ENCODE measurements at regions not wholly inside any gene's neighbourhood (a gene's known extent, or its start where the extent isn't known, plus 50 kb on each side); places are given as distances from the start of the nearest gene placed in this dataset.
"Not testable (repeated sequence)": the region's sequence is repeated elsewhere in the genome, so short reads cannot be mapped to it uniquely, and the experiment has no call there.

DNA sequence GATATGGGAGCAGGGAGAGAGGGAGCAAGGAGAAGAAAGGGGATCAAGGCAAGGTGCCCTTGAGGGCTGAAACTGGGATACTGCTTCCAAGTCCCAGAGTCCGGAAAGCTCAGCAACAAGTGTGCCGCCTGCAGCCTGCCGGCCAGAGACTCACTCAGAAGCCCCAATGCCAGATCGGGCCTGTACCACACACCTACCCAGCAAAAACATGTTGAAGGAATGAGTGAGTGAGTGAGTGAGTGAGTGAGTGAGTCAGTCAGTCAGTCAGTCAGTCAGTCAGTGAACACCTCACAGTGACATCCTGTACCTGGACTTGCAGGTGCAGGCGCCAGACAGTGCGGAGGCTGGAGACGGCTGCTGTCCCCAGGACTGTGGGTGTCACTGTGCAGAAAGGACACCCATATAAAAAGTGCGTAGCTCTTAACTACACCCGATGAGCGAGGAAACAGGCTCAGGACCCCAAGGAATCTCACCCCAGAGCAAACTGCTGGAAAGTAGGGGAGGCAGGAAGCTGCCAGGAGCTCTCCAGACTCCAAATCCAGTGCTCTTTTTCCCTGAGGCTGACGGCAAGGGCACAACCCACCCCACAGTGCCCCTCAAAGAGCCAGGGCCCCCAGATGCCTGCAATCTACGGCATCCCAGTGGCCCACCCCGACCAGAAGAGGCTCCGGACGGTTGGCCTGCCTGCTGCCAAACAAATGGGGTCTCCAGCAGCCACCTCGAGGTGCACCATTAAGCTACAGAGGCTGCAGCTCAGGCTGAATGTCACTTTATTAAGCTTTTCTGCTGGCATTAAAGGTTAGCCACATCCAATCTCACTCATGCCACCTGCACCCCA lies 261.7 kb downstream of the NPHP4 start:
- no peak for DNase-seq

DNA sequence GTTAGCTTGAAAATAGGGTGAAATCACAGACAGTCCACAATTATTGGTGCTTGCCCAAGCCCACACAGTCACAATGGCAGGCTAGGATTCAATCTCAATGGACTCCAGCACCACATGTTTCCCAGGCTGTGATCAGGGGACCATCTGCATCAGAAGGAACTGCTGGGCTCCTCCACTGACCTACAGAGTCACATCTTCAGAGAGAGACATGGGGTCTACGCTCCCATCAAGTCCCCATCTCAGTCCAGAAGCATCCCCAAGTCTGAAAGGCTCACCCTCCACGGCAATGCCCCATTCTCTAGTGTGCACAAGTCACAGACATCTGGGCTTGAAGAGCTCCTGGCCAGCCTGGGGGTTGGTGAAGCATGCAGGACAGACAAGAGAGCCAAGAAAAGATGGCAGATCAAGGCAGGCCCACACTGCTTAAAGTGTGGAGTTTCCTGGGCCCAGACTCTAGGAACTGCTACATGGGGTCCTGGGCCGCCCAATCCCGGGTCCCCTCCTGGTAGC lies 262.5 kb downstream of the NPHP4 start:
- no peak for DNase-seq

- DNase-seq = no peak
These were observed 263.4 kb downstream of the NPHP4 start for GRCh38 chr1:5728663-5729355.

- no peak for DNase-seq
These were observed 264.2 kb downstream of the NPHP4 start for GRCh38 chr1:5727871-5728643.

- no peak for DNase-seq
These were observed 265.0 kb downstream of the NPHP4 start for GRCh38 chr1:5727191-5727590.

DNA sequence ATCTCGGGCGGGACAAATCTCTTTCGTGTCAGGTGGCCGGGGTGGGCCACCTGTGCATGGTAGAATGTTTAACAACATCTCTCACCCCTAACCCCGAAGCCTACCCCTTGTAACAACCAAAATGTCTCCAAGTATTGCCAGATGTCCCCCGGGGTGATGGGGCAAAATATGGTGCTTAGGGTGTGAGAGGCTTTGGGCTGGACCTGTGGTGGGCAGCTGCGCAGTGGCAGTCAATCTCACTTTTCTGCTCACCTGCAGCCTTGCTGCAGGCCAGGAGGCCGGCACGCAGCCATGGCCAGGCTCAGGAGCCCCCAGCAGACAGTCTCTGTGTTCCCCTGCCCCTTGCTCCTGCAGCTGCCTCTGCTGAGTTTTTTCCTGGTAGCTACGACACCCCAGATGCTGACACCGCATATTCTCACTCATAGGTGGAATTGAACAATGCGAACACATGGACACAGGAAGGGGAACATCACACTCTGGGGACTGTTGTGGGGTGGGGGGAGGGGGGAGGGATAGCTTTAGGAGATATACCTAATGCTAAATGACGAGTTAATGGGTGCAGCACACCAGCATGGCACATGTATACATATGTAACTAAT lies 265.5 kb downstream of the NPHP4 start:
- DNase-seq = not testable (repeated sequence)

DNA sequence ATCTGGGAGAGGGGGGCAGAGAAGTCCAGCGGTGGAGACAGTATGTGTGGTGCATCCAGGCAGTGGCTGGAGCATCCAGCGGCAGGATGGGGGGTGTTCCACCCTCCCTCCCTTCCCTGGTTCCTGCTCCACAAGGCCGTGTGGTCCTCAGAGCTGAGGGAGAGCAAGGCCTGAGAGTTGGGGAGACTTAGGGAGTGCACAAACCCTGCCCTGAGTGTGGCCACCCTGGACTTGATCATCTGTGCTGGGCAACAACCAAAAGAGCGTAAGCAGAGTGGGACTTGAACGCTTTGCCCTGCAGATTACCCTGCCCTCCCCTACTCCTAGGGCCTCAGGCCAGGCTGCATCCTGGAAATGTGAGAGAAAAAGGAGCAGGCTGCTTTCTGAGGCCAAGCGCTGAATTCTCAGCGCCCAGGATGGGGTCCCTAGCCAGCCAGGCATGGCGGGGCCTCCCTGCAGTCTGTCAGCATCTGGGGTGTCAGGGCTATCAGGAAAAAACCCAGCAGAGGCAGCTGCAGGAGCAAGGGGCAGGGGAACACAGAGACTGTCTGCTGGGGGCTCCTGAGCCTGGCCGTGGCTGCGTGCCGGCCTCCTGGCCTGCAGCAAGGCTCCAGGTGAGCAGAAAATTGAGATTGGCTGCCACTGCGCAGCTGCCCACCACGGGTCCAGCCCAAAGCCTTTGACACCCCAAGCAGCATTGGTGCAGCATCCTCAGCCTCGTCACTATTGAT lies 266.2 kb downstream of the NPHP4 start:
- DNase-seq = no peak

DNA sequence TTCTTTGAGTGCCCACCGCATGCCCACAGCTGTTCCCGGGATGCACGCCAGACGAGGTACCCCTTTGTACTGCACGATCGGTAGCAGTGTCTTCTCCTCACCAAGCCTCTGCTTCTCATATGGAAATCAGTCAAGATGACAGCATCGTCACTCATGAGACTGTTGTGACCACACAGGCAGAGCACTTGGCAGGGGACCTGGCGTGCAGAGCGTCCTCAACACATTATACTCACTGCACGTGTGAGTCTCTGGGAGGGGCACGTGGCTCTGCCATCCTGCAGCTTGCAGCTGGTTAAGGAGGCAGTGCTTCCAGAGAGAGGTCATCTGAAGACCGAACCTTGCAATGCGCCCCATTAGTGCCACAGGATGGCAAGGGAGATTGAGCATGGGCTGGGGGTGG lies 266.8 kb downstream of the NPHP4 start:
- DNase-seq = no peak

DNA sequence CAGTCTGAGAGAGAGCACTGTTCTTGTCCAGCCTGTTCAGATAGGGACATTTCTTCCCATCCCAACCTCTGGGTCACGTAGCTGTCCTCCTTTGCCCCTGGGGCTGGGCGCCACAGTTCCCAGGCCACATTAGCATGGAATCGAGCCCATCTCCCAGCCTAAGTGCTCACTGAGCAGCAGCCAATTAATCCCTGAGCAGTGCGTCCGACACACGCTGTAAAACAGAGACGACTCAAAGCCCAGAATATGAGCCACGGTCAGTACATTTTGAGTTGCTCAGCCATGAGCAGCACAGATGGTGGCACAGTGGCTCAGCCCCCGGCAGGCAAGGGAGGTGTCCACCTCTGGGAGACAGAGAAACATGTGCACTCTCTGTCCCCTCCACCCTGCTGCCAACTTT lies 267.4 kb downstream of the NPHP4 start:
- DNase-seq = no peak

GRCh38 chr1:5722635-5723164 lies 269.5 kb downstream of the NPHP4 start:
- no peak for DNase-seq

DNA sequence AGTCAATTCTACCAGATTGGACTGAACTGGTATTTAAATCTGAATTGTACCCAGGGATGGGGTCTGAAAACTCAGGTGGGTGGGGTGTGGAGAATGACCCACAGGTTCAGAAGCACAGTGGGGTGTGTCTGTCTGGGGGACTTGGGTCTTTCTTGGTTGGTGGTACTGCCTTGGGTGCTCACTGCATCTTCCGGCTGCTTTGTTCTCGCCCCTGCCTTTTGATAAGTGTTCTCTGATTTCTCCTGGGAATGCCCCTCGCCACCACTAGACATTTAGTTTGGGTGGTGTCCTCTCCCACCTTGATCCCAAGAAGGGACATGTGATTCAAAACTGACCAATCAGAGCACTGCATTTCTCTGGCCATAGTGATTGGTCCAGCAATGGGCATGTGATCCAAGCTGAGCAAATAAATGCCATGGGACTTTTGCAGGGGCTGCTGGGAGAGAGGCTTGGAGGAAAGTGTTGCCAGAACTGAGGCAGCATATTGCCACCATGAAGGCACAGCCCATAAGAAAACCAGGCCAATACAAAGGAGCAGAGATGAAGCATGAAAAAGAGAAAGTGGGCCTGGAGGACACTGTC lies 270.5 kb downstream of the NPHP4 start:
- DNase-seq = no peak

DNA sequence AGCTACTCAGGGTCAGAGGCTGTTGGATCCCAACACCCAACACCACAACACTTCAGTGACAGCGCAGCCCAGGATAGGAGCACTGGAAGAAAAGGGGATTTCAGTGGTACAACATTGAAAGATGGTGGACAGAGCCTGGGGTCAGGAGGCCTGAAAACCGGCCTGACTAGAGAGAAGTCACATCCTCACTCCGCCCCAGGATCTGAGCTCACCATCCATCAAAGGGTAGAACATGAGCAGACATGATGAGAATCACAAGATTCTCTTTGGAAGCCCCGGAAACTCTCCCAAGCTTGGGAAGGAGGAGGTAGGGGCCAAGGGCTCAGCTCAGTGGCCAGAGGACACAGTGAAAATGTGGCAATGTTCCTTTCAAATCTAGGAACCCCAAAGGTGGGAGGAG lies 271.3 kb downstream of the NPHP4 start:
- no peak for DNase-seq

DNA sequence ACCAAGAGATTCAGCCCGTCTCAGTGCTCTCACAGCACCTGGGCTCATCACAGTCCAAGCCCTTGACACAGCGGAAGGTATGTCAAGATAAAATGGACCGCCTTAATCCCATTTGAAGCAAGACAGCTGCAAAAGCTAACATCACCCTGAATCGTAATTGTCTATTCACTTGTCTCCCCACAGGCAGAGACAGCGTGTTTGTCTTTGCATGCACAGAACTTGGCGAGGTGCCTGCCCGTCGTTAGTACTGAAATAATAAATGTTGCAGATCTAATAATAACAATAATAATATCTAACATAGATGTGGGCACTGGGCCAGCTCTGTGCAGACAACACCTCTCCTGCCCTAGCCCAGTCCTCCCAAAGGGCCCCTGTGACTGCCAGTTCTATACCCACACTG lies 271.7 kb downstream of the NPHP4 start:
- DNase-seq = no peak

- DNase-seq = no peak
These were observed 272.2 kb downstream of the NPHP4 start for GRCh38 chr1:5720045-5720444.

- no peak for DNase-seq
These were observed 273.2 kb downstream of the NPHP4 start for GRCh38 chr1:5718831-5719632.

- no peak for DNase-seq
These were observed 275.1 kb downstream of the NPHP4 start for GRCh38 chr1:5717031-5717682.

DNA sequence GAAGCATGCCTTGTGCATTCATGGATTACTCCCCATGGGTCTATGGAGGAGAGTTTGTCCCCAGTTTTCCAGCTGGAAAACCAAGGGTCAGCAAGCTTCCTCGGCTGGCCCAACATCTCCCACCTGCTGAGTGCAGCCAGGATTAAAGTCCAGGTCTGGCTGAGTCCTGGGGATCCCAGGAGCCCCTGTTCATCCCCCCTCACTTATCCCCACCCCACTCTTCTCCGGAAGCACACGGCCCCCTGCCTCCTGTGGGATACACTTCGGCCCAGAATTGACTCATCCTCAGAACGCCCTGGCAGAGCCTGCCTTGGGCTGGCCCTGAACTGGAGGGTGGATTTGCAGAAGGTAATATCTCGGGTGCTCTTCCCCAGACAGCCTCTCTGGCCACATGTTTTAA lies 276.1 kb downstream of the NPHP4 start:
- DNase-seq = no peak

DNA sequence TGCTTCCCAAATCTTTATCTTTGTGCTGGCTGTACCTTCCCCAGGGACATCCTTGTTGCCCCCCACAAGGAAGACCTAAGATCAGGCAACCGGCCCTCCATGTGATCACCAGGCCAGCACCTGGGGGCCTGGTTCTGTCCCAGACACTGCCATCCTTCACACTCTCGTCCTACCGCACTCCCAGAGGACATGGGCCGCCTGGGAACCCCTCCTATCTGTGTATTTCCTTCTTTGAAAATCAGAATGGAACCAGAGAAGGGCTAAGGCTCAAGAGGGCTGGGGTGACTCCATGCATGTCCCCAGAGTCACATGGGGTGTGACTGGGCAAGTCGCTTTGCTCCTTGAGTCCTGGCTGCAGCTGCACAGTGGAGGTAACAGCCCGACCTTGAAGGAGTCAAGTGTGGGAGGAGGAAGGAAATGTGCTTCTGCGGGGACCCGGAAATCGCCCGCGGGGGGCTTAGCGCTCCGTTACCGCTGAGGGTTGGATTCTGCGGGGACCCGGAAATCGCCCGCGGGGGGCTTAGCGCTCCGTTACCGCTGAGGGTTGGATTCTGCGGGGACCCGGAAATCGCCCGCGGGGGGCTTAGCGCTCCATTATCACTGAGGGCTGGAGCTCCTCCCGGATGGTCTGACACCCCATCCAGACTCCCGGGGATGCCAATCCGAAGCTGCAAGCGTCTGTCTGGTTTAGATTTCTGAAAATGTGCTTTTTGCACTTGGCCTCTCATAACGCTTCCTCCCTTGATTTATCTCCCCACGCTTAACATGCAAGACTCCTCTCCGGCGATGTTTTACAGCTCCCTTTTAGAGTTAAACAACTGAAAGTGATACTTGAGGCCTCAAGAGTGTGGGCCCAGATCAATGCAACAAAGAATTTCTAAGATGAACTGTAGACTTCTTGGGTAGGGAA lies 278.9 kb downstream of the NPHP4 start:
- DNase-seq = no peak
